ENCODE measurements at regions not wholly inside any gene's neighbourhood (a gene's known extent, or its start where the extent isn't known, plus 50 kb on each side); places are given as distances from the start of the nearest gene placed in this dataset.

DNA sequence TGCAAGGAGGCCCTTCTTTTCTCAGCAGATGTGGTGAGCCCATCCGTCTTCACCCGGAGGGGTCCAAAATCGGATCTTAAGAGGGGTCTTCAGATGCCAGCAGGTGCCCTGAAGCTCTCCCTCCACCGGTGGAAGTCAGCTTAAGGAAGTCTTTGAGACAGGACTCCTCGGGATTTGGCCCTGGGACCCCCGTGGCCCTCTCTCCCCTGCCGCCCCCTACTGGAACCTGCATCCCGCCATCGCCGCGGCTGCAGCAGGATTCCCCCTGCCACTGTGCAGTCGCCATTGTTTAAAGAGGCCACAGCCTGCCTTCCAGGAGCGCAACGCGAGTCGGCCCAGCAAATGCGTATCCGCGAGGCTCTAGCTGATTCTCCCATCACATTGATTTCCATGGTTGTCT is 292.5 kb upstream of the ZNF337 start:
- TF ChIP-seq, protein P1, sequence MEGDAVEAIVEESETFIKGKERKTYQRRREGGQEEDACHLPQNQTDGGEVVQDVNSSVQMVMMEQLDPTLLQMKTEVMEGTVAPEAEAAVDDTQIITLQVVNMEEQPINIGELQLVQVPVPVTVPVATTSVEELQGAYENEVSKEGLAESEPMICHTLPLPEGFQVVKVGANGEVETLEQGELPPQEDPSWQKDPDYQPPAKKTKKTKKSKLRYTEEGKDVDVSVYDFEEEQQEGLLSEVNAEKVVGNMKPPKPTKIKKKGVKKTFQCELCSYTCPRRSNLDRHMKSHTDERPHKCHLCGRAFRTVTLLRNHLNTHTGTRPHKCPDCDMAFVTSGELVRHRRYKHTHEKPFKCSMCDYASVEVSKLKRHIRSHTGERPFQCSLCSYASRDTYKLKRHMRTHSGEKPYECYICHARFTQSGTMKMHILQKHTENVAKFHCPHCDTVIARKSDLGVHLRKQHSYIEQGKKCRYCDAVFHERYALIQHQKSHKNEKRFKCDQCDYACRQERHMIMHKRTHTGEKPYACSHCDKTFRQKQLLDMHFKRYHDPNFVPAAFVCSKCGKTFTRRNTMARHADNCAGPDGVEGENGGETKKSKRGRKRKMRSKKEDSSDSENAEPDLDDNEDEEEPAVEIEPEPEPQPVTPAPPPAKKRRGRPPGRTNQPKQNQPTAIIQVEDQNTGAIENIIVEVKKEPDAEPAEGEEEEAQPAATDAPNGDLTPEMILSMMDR (conservative IDR thresholded peaks at IDR 0.05; ENCODE audit: low read length) = no peak
- no peak for TF ChIP-seq EZH2phosphoT487 (IDR thresholded peaks at IDR 0.05; ENCODE audit: borderline replicate concordance, low read depth, low read length)
